Inflammatory macrophage (primary cell): ENCODE measurements at regions not wholly inside any gene's neighbourhood (a gene's known extent, or its start where the extent isn't known, plus 50 kb on each side); places are given as distances from the start of the nearest gene placed in this dataset.
"Not testable (repeated sequence)": the region's sequence is repeated elsewhere in the genome, so short reads cannot be mapped to it uniquely, and the experiment has no call there.

Source experiments
- DNase-seq, 2 donors: peaks; one replicate each; pipeline ENCODE4 v3.0.0-alpha.2; 2020 to 2022

GRCh38 chr22:22697377-22698117 lies 53.1 kb downstream of the GGTLC2 start:
- no peak for DNase-seq

GRCh38 chr22:22698263-22698750 lies 53.9 kb downstream of the GGTLC2 start:
- peak in 1 of 2 donors; percentile 28 for DNase-seq

- no peak for DNase-seq
These were observed 56.2 kb downstream of the GGTLC2 start for GRCh38 chr22:22700631-22701030.

- not testable (repeated sequence) for DNase-seq
These were observed 57.1 kb downstream of the GGTLC2 start for GRCh38 chr22:22701557-22701956.

GRCh38 chr22:22702237-22703202 lies 58.1 kb downstream of the GGTLC2 start:
- DNase-seq, result no peak

- no peak for DNase-seq
These were observed 58.8 kb downstream of the GGTLC2 start for GRCh38 chr22:22703203-22703570.

- DNase-seq, result no peak
These were observed 59.3 kb downstream of the GGTLC2 start for GRCh38 chr22:22703715-22704114.

GRCh38 chr22:22704156-22704946 lies 59.9 kb downstream of the GGTLC2 start:
- no peak for DNase-seq

GRCh38 chr22:22705328-22706100 lies 61.1 kb downstream of the GGTLC2 start:
- no peak for DNase-seq

- DNase-seq, result peak in 1 of 2 donors; percentile 19
These were observed 62.0 kb downstream of the GGTLC2 start for GRCh38 chr22:22706253-22706915.

GRCh38 chr22:22709719-22710445 lies 65.5 kb downstream of the GGTLC2 start:
- no peak for DNase-seq

- peak; percentile 25 to 32 for DNase-seq
These were observed 66.5 kb downstream of the GGTLC2 start for GRCh38 chr22:22710719-22711531.

GRCh38 chr22:22711532-22711913 lies 67.1 kb downstream of the GGTLC2 start:
- no peak for DNase-seq

GRCh38 chr22:22712092-22712658 lies 67.8 kb downstream of the GGTLC2 start:
- DNase-seq, result no peak

GRCh38 chr22:22712666-22713365 lies 68.4 kb downstream of the GGTLC2 start:
- peak in 1 of 2 donors; percentile 35 for DNase-seq

- no peak for DNase-seq
These were observed 69.0 kb downstream of the GGTLC2 start for GRCh38 chr22:22713416-22713815.

- DNase-seq, result peak; percentile 84 to 85
These were observed 70.4 kb downstream of the GGTLC2 start for GRCh38 chr22:22714600-22715335.

- DNase-seq, result no peak
These were observed 71.8 kb downstream of the GGTLC2 start for GRCh38 chr22:22716136-22716665.
